Ishikawa (cell line): ENCODE measurements at regions not wholly inside any gene's neighbourhood (a gene's known extent, or its start where the extent isn't known, plus 50 kb on each side); places are given as distances from the start of the nearest gene placed in this dataset.

Experiments used
- CEBPB ChIP-seq: IDR thresholded peaks from 2 replicates; pipeline ENCODE4 v1.6.1; 2012
- EGR1 ChIP-seq: IDR thresholded peaks from 2 replicates; pipeline ENCODE4 v1.6.1; 2012
- EP300 ChIP-seq: IDR thresholded peaks from 2 replicates; pipeline ENCODE4 v1.6.1; 2012; ENCODE audit warnings: borderline replicate concordance
- RAD21 ChIP-seq: IDR thresholded peaks from 2 replicates; pipeline ENCODE4 v1.6.1; 2012; ENCODE audit warnings: low read depth
- REST ChIP-seq: IDR thresholded peaks from 2 replicates; pipeline ENCODE4 v1.6.1; 2012; ENCODE audit warnings: low read depth, mild to moderate bottlenecking
- TAF1 ChIP-seq: IDR thresholded peaks from 2 replicates; pipeline ENCODE4 v1.6.1; 2012; ENCODE audit warnings: low read depth, mild to moderate bottlenecking
- TCF12 ChIP-seq: IDR thresholded peaks from 2 replicates; pipeline ENCODE4 v1.6.1; 2012; ENCODE audit warnings: low read depth
- TF ChIP-seq, protein P1 (sequence below): IDR thresholded peaks from 2 replicates; pipeline ENCODE4 v1.6.1; 2012

DNA sequence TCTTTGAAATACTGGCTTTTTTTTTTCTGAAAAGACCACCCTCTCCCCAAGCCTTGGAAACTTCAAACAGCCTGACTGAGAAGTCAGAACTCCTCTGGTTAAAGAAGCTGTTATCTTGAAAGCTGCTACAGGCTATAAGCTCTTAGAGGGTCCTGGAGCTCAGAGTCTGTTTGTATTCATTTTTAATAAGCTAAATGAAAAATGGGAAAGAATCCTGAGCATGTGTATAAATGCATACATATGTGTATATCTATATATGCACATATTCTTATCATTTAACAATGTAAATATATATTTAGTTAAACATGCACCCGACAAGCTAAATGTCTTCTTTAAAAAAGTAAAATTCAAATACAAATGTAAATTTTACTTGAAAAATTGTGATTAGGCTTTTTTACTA is 494.9 kb upstream of the POU3F2 start:
- TF ChIP-seq EP300 (no peak), CEBPB (no peak), REST (no peak), EGR1 (no peak), TAF1 (no peak), RAD21 (no peak), TCF12 (no peak)
- TF ChIP-seq, protein P1, sequence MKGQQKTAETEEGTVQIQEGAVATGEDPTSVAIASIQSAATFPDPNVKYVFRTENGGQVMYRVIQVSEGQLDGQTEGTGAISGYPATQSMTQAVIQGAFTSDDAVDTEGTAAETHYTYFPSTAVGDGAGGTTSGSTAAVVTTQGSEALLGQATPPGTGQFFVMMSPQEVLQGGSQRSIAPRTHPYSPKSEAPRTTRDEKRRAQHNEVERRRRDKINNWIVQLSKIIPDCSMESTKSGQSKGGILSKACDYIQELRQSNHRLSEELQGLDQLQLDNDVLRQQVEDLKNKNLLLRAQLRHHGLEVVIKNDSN = no peak
